Stimulated activated CD4-positive, alpha-beta T cell treated with anti-CD3 and anti-CD28 coated beads, Interleukin-15, amount 100 ng/mL, for 24 hours (primary cell): ENCODE measurements at regions not wholly inside any gene's neighbourhood (a gene's known extent, or its start where the extent isn't known, plus 50 kb on each side); places are given as distances from the start of the nearest gene placed in this dataset.
"Not testable (repeated sequence)": the region's sequence is repeated elsewhere in the genome, so short reads cannot be mapped to it uniquely, and the experiment has no call there.

Experiments
- DNase-seq: peaks from one replicate; pipeline ENCODE4 v3.0.0-alpha.2; 2020

GRCh38 chr15:45812200-45812599, 177.4 kb downstream of the SQOR start:
- DNase-seq: no peak

- DNase-seq: not testable (repeated sequence)
Observed at GRCh38 chr15:45817578-45817977, 182.7 kb downstream of the SQOR start.

- DNase-seq: no peak
Observed at GRCh38 chr15:45821390-45821789, 186.6 kb downstream of the SQOR start.

DNA sequence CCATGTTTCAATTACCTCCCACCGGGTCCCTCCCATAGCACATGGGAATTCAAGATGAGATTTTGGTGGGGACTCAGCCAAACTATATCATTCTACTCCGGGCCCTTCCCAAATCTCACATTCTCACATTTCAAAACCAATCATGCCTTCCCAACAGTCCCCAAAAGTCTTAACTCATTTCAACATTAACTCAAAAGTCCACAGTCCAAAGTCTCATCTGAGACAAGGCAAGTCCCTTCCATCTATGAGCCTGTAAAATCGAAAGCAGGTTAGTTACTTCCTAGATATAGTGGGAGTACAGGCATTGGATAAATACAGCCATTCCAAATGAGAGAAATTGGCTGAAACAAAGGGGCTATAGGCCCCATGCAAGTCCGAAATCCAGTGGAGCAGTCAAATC, 188.1 kb downstream of the SQOR start:
- DNase-seq: not testable (repeated sequence)

DNA sequence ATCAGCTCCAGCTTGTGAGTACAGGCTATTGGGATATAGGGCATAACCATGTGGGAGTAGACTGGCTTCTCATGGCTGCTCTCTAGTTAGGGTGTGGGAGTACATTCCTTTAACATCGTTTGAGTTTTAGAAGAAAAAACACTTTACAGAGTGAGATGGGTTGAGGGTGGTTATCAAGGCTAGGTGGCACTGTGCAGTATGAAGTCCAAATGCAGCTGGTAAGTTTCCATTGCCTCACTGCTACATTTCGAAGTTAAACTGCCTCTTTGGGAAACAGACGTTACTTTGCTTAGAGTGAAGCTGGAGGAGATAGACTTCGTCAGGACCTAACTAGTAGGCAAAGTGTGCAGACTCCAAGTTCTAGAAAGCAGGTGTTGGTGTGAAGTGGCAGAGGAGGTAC, 192.4 kb downstream of the SQOR start:
- DNase-seq: no peak

- no peak for DNase-seq
Observed at GRCh38 chr15:45827766-45828165, 192.9 kb downstream of the SQOR start.

DNA sequence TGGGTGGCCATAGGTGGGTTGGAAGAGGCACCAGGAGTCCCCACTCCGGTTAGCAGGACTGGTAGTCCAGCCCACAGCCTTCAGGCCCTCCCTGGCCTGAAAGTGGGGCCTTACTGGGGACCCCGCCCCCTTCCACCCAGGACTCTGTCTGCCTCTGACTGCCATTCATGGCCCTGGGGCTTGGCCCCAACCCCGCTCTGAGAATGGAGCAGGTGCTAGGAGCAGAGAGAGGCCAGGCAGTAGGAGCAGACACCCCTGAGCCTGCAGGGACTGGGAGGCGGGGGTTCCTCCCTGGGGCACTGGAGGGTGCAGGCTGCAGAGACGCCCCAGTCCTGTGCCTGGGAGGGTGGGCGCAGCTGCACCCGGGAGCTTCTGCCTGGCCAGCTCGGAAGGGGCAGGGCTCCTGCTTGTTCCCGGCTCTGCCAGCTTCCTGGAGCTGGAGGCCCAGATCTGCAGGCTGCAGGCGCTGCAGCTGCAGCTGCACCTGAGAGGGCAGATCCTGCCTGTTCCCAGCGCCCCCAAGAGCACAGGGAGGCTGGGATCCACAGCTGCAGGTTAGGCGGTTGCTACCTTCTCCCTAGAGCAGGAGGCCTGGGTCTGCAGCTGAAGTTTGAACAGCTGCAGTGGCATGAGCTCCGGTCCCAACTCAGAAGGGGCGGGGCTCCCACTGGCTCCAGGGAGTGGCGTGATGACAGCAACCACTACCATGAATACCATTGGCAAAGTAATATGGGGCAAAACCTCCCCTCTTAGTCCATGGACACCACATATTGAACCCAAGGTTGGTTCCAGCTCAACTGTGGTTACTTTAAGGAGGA, 194.7 kb downstream of the SQOR start:
- DNase-seq: no peak

- DNase-seq: no peak
Observed at GRCh38 chr15:45831787-45832186, 197.0 kb downstream of the SQOR start.

DNA sequence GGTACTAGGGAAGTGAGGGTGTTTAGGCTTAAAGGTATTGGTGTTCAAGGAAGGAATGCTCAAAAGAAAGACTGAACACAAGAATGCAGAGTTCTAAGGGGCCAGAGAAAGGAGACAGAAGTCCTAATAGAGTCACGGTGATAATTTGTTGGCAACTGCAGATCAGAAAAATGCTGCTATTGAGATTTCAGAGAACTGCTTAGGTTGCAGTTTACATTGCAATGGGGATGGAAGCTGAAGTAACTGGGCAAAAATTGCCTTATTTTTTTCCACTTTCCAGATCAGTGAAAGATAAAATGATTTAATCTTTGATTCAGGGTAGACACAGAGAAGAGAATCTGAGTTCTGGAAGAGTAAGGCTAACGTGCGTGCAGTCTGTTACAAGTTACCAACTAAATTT, 199.8 kb downstream of the SQOR start:
- no peak for DNase-seq

GRCh38 chr15:45842151-45842550, 207.3 kb downstream of the SQOR start:
- DNase-seq: no peak

DNA sequence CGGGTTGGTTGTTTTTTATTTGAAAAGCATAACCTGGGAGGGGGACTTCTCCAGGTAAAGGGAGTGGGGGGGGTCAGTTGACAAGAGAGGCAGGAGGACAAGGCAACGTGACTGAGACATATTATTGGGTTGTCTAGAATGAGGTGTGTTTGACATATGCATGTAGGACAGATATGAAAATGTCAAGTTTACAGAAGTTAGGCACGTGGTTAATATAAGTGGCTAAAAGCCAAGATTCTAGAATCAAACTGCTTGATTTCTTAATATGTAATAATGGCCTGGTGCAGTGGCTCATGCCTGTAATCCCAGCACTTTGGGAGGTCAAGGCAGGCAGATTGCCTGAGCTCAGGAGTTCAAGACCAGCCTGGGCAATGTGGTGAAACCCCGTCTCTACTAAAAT, 212.8 kb downstream of the SQOR start:
- DNase-seq: no peak

DNA sequence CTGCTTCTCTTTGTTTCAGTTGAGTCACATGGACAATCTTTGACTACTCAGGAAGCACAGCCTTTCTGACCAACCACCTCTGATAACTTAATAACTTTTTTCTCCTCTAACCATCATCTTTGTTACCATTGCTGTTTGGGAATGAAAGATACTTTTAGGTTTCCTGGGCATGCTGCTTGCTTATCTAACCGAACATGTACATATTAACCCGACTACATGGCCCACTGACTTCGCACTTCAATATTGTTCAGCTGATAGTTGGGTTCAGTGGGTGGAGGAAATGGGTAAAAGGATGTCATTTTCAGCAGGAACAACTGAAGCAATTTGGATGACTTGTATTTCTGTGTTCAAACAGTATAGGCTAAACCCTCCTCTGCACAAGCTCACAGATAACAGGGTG, 214.3 kb downstream of the SQOR start:
- DNase-seq: no peak

- DNase-seq: no peak
Observed at GRCh38 chr15:45854455-45855202, 219.8 kb downstream of the SQOR start.

GRCh38 chr15:45855210-45855906, 220.5 kb downstream of the SQOR start:
- DNase-seq: no peak

DNA sequence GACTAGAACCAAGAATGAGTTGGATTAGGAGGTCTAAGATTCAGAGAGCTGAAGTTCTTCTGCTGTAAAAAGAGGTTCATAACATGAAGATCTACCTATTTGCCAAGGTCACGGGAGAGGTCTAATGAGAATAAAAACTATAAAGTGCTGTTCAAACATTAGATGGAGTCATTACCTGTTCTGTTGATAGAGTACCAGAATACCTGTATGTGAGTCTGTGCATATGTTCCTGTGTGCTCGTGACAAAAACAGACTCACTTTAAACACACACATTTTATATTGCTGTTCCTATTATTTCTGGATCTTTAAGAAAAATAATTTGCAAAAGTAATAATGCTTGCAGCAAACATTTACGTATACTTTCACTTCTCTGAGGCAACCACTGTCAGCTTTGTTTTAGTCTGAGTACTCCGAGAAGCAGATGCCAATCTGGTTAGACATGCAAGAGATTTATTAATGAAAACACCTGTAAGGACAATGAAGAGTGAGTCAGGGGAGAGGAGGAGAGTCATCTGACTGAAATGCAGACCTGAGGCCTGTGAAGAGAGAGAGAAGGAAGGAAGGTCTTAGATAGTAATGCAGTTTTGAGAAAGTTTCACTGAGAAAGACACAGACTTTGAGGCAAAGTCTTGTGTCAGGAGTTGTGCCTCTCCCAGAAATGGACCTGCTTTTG, 221.2 kb downstream of the SQOR start:
- no peak for DNase-seq

DNA sequence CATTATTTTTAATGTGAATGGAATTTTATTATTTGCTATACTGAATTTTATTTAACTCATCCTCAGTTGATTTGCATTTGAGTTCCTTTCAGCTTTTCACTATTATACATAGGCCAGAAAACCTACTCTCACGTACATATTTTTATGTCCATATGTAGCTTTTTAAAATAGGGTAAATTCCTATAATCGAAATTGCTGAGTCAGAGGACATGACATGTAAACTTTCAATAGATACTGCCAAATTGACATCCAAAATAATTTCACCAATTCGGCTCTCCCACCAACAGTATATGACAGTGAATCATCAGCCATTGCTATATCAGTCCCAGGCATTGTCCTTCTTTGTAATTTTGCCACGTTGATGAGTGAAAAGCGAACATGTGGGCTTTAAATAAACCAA, 222.5 kb downstream of the SQOR start:
- no peak for DNase-seq

DNA sequence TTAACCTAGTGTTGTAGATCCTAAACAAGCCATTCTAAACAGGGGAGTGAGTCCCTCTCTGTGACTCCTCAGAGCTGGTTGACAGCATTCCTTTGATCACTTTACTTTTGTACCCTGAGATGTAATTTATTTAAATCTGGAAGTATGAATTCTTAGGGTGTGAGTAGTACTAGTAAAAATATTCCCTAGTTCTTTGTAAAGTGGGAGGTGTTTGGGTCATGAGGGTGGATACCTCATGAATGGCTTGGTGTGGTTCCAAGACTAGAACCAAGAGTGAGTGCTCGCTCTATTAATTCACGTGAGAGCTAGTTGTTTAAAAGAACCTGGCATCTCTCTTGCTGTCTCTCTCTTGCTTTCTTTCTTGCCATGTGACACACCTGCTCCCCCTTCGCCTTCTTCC, 223.7 kb downstream of the SQOR start:
- no peak for DNase-seq

- DNase-seq: no peak
Observed at GRCh38 chr15:45862034-45862433, 227.2 kb downstream of the SQOR start.

- DNase-seq: no peak
Observed at GRCh38 chr15:45863881-45864580, 229.2 kb downstream of the SQOR start.

DNA sequence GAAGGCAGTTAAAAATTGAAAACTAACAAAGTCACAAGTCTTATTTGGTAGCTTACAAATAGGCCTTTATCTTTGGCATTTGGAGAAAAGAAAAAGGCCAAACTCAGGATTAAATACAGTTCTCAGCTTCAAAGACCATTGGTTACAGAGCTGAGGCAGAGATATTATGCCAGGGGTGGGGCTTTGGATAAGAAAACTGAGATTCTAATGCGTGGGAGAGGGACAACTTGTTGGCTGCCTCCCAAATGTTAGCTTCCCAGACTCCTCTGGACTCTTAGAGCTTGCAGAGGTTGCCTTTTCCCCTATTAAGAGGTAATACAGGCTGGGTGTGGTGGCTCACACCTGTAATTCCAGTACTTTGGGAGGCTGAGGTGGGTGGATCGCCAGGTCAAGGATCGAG, 231.8 kb downstream of the SQOR start:
- no peak for DNase-seq

- DNase-seq: no peak
Observed at GRCh38 chr15:45867281-45867680, 232.5 kb downstream of the SQOR start.

DNA sequence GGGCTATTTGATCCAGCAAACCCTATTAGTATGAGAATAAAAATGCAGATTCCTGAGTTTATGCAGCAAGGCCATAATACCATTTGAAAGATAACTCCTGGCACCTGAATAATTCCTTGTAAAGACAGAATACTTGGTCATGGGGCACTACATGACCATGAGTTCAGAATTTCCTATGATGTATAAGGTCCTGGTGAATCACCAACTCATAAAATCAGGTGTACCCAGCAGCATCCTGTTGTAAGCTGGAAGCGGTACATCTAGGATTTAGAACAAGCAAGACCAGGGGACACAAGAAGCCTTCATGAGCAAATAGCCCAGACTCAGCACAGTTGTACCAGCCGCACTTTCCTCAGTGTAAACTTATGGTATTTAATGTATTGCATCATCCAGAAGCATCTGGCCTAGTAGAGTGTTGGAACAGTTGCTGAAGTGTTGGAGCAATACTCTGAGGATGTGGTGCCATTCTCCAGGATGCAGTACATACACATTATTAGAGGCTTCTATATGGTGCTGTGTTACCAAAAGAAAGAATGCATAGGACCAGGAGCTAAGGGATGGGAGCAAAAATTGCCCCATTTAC, 233.4 kb downstream of the SQOR start:
- DNase-seq: no peak
